OCI-M1 (cell line): ENCODE measurements at regions not wholly inside any gene's neighbourhood (a gene's known extent, or its start where the extent isn't known, plus 50 kb on each side); places are given as distances from the start of the nearest gene placed in this dataset.
"Not testable (repeated sequence)": the region's sequence is repeated elsewhere in the genome, so short reads cannot be mapped to it uniquely, and the experiment has no call there.

Experiments used
- DNase-seq: peaks from one replicate; lab custom pipeline; 2025; lab: John Stamatoyannopoulos, UW

DNA sequence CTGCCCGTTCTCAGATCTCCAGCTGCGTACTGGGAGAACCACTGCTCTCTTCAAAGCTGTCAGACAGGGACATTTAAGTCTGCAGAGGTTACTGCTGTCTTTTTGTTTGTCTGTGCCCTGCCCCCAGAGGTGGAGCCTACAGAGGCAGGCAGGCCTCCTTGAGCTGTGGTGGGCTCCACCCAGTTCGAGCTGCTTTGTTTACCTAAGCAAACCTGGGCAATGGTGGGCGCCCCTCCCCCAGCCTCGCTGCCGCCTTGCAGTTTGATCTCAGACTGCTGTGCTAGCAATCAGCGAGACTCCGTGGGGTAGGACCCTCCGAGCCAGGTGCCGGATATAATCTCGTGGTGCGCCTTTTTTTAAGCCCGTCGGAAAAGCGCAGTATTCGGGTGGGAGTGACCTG, 66.2 kb upstream of the GPR141 start:
- DNase-seq: not testable (repeated sequence)

DNA sequence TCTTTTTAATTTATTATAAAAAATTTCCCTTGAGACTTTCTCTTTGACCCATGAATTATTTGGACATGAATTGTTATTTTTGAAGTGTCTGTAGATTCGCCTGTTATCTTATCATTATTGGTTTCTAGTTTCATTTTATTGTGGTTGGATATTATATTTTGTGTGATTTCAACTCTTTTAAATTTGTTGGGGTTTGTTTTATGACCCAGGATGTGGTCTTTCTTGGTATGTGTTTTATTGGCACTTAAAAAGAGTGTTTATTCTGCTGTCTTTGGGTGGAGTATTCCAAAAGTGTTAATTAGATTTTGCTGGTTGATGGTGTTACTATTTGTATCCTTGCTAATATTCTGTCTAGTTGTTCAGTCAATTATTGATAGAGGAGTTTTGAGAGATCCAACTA, 50.5 kb upstream of the GPR141 start:
- DNase-seq: no peak
